CD14-positive monocyte (primary cell): ENCODE measurements at regions not wholly inside any gene's neighbourhood (a gene's known extent, or its start where the extent isn't known, plus 50 kb on each side); places are given as distances from the start of the nearest gene placed in this dataset.

Experiments used
- DNase-seq, 3 donors: peaks; one replicate each; pipeline ENCODE4 v3.0.0-alpha.2; 2011 to 2022
- H2AFZ ChIP-seq: 2 replicates; pipeline ENCODE4 v1.6.0; 2012; ENCODE audit warnings: mild to moderate bottlenecking, low read depth, low read length, inconsistent platforms; ENCODE audit not compliant: insufficient read depth, poor library complexity, severe bottlenecking
- H3K27ac ChIP-seq, 2 donors: 1 replicate in 1 of 2; 2 replicates in 1 of 2; pipeline ENCODE4 v1.5.1; 2012 to 2013; ENCODE audit warnings: low read length in 2 of 2, control low read depth in 1 of 2, inconsistent platforms in 1 of 2, low read depth in 1 of 2, mild to moderate bottlenecking in 1 of 2
- H3K27me3 ChIP-seq, 2 donors: one replicate each; pipeline versions ENCODE4 v1.6.0 to v1.6.1; 2011 to 2013; ENCODE audit warnings: low read length in 2 of 2; ENCODE audit not compliant: control insufficient read depth in 2 of 2, insufficient read depth in 2 of 2
- H3K36me3 ChIP-seq, 2 donors: replicated peaks in 1 of 2; 1 replicate in 1 of 2; 2 replicates in 1 of 2; pipeline versions ENCODE4 v1.5.1 to v1.6.1; 2012 to 2013; ENCODE audit warnings: low read length in 2 of 2, control low read depth in 1 of 2, inconsistent platforms in 1 of 2, mild to moderate bottlenecking in 1 of 2; ENCODE audit not compliant: insufficient read depth in 2 of 2, control insufficient read depth in 1 of 2
- H3K4me1 ChIP-seq, 2 donors: 1 replicate in 1 of 2; 2 replicates in 1 of 2; pipeline versions ENCODE4 v1.5.1 to v1.6.1; 2012 to 2013; ENCODE audit warnings: low read length in 2 of 2, control low read depth in 1 of 2, inconsistent platforms in 1 of 2, mild to moderate bottlenecking in 1 of 2, moderate library complexity in 1 of 2; ENCODE audit not compliant: insufficient read depth in 2 of 2, control insufficient read depth in 1 of 2
- H3K4me2 ChIP-seq: replicated peaks from 2 replicates; pipeline ENCODE3; 2012; ENCODE audit warnings: low read length, moderate library complexity, mild to moderate bottlenecking; ENCODE audit not compliant: poor library complexity, severe bottlenecking; ENCODE audit errors: extremely low read depth
- H3K4me3 ChIP-seq, 3 experiments: fragments of 200-600 bp in 1 of 3; sonication (generic) in 1 of 3; replicated peaks in 1 of 3; 1 replicate in 2 of 3; 2 replicates in 1 of 3; pipeline ENCODE4 v1.5.1; 2011 to 2013; ENCODE audit warnings: low read length in 3 of 3, mild to moderate bottlenecking in 3 of 3, control low read depth in 2 of 3, low read depth in 2 of 3, inconsistent platforms in 1 of 3, moderate library complexity in 1 of 3
- H3K79me2 ChIP-seq: 2 replicates; pipeline ENCODE4 v1.6.0; 2012; ENCODE audit warnings: mild to moderate bottlenecking, control low read depth, inconsistent platforms, low read length, moderate library complexity; ENCODE audit not compliant: insufficient read depth
- H3K9ac ChIP-seq: 2 replicates; pipeline ENCODE4 v1.6.0; 2017; ENCODE audit warnings: low read length, mild to moderate bottlenecking; ENCODE audit not compliant: insufficient read depth, poor library complexity, severe bottlenecking
- H3K9me3 ChIP-seq, 2 donors: replicated peaks in 1 of 2; 1 replicate in 1 of 2; 2 replicates in 1 of 2; pipeline versions ENCODE4 v1.5.1 to v1.6.1; 2012 to 2013; ENCODE audit warnings: low read length in 2 of 2, control low read depth in 1 of 2; ENCODE audit not compliant: control insufficient read depth in 1 of 2, insufficient read depth in 1 of 2
- H4K20me1 ChIP-seq: 2 replicates; pipeline ENCODE4 v1.6.0; 2012; ENCODE audit warnings: mild to moderate bottlenecking, low read length, control low read depth, moderate library complexity; ENCODE audit not compliant: insufficient read depth
- H3K27ac Mint-ChIP-seq, 7 donors: one replicate each; pipeline ENCODE4 v1.8.0; 2020; ENCODE audit warnings: mild to moderate bottlenecking in 7 of 7, mixed read lengths in 7 of 7, moderate library complexity in 6 of 7, inconsistent platforms in 2 of 7
- H3K27me3 Mint-ChIP-seq, 3 donors: one replicate each; pipeline ENCODE4 v1.8.0; 2021 to 2022; ENCODE audit warnings: low read depth in 3 of 3, mild to moderate bottlenecking in 3 of 3, mixed read lengths in 3 of 3, moderate library complexity in 3 of 3, inconsistent platforms in 1 of 3
- H3K36me3 Mint-ChIP-seq, 2 donors: one replicate each; pipeline ENCODE4 v1.8.0; 2020; ENCODE audit warnings: mixed read lengths in 2 of 2, inconsistent platforms in 1 of 2, mild to moderate bottlenecking in 1 of 2
- H3K4me1 Mint-ChIP-seq: one replicate; pipeline ENCODE4 v1.8.0; 2020; ENCODE audit warnings: mild to moderate bottlenecking, mixed read lengths
- H3K4me3 Mint-ChIP-seq, 2 donors: one replicate each; pipeline ENCODE4 v1.8.0; 2020; ENCODE audit warnings: mild to moderate bottlenecking in 2 of 2, mixed read lengths in 2 of 2, moderate library complexity in 1 of 2
- H3K9me3 Mint-ChIP-seq, 7 donors: one replicate each; pipeline ENCODE4 v1.8.0; 2020 to 2022; ENCODE audit warnings: mixed read lengths in 7 of 7, mild to moderate bottlenecking in 6 of 7, moderate library complexity in 6 of 7, inconsistent platforms in 2 of 7
- CTCF ChIP-seq: fragments of 200-600 bp; IDR thresholded peaks from one replicate; pipeline ENCODE4 v1.8.0; 2022; ENCODE audit warnings: antibody characterized with exemption, mild to moderate bottlenecking
- WGBS: methylation state at CpG from one replicate; pipeline ENCODE4 v1.1.5; 2013; ENCODE audit warnings: missing lambda C conversion rate; ENCODE audit not compliant: insufficient coverage; 5-methylcytosine and 5-hydroxymethylcytosine counted together
- intact Hi-C, 2 donors: fragments of 100-400 bp; cut with micrococcal nuclease; formaldehyde crosslinking; loops; one replicate each; pipeline versions ENCODE4 v1.15.0 to v1.15.1; 2023

- no peaks in the 10 kb centered on the region for H3K36me3 ChIP-seq
- no peak overlapping the region for H3K4me3 Mint-ChIP-seq
- H3K4me2 ChIP-seq = no peak overlapping the region
- no peaks in the 10 kb centered on the region for H3K79me2 ChIP-seq
- no peak overlapping the region for H3K9ac ChIP-seq
- no peak for TF ChIP-seq CTCF
- H3K36me3 Mint-ChIP-seq = no peaks in the 10 kb centered on the region
- peaks cover 0 to 6% (median 0%) of the 10 kb centered on the region in 3 donors for H3K27me3 Mint-ChIP-seq
- H3K9me3 ChIP-seq = no peaks in the 10 kb centered on the region
- intact Hi-C loops = no loop called here
- peaks cover 0 to 8% (median 3%) of the 10 kb centered on the region in 7 donors for H3K9me3 Mint-ChIP-seq
- H3K27me3 ChIP-seq = no peaks in the 10 kb centered on the region
- H3K27ac Mint-ChIP-seq = no peak overlapping the region
- H3K27ac ChIP-seq = no peak overlapping the region
- no peak for DNase-seq
- WGBS = no CpG with 5 or more reads among the region's 2 CpGs
- no peak overlapping the region for H3K4me3 ChIP-seq
- no peaks in the 10 kb centered on the region for H3K4me1 ChIP-seq
- no peaks in the 10 kb centered on the region for H3K4me1 Mint-ChIP-seq
- no peaks in the 10 kb centered on the region for H4K20me1 ChIP-seq
- H2AFZ ChIP-seq = no peak overlapping the region
These were observed 584.2 kb downstream of the SPRY1 start for GRCh38 chr4:123980736-123981300.

- Mint-ChIP-seq H3K4me3 (no peak overlapping the region), H3K9me3 (peaks cover 0 to 5% (median 2%) of the 10 kb centered on the region in 7 donors), H3K36me3 (no peaks in the 10 kb centered on the region), H3K4me1 (no peaks in the 10 kb centered on the region), H3K27me3 (no peaks in the 10 kb centered on the region), H3K27ac (no peak overlapping the region)
- Histone ChIP-seq H2AFZ (no peak overlapping the region), H3K79me2 (no peaks in the 10 kb centered on the region), H3K4me3 (no peak overlapping the region), H3K27ac (no peak overlapping the region), H3K27me3 (no peaks in the 10 kb centered on the region), H3K4me2 (no peak overlapping the region), H3K36me3 (no peaks in the 10 kb centered on the region), H3K4me1 (no peaks in the 10 kb centered on the region), H3K9ac (no peak overlapping the region), H4K20me1 (no peaks in the 10 kb centered on the region), H3K9me3 (no peaks in the 10 kb centered on the region)
- WGBS = 79% methylated on average over 2 of the region's 3 CpGs
- intact Hi-C loops = no loop called here
- no peak for TF ChIP-seq CTCF
- no peak for DNase-seq
These were observed 588.3 kb downstream of the SPRY1 start for GRCh38 chr4:123984886-123985285.
